H1 (cell line): ENCODE measurements at regions not wholly inside any gene's neighbourhood (a gene's known extent, or its start where the extent isn't known, plus 50 kb on each side); places are given as distances from the start of the nearest gene placed in this dataset.

Experiments used
- CTCF ChIA-PET: fragments of 300-600 bp; sonication (Branson Sonifier 250); formaldehyde crosslinking; loops from one replicate; lab custom pipeline; 2021; ENCODE audit not compliant: partially characterized antibody; lab: Charles Lee
- POLR2A ChIA-PET: fragments of 300-600 bp; sonication (Branson Sonifier 250); formaldehyde crosslinking; loops from one replicate; lab custom pipeline; 2021; ENCODE audit warnings: inconsistent platforms; ENCODE audit not compliant: partially characterized antibody; lab: Charles Lee
- DNase-seq, 2 experiments: peaks; one replicate each; pipeline versions ENCODE4 v3.0.0 to v3.0.0-alpha.2; 2010 to 2022; ENCODE audit warnings: low spot score in 2 of 2, low read depth in 1 of 2, mixed read lengths in 1 of 2
- FAIRE-seq: peaks from 2 replicates; lab custom pipeline; 2011; peaks lifted over from hg19 to GRCh38; lab: Jason Lieb, UNC
- H2AFZ ChIP-seq: 2 replicates; pipeline ENCODE4 v1.8.1; 2012; ENCODE audit warnings: low read length, inconsistent platforms
- H2AK5ac ChIP-seq: 2 replicates; pipeline ENCODE4 v1.6.1; 2013; ENCODE audit warnings: low read depth, low read length
- H2BK120ac ChIP-seq: replicated peaks from 2 replicates; pipeline ENCODE3; 2013; ENCODE audit warnings: low read depth, low read length, inconsistent platforms
- H2BK12ac ChIP-seq: 2 replicates; pipeline ENCODE4 v1.6.1; 2013; ENCODE audit warnings: low read depth, low read length
- H2BK15ac ChIP-seq: 2 replicates; pipeline ENCODE4 v1.6.1; 2013; ENCODE audit warnings: low read length
- H2BK20ac ChIP-seq: 2 replicates; pipeline ENCODE4 v1.6.1; 2013; ENCODE audit warnings: low read length
- H2BK5ac ChIP-seq: 2 replicates; pipeline ENCODE4 v1.6.1; 2013; ENCODE audit warnings: low read depth, low read length
- H3K14ac ChIP-seq: 2 replicates; pipeline ENCODE4 v1.6.1; 2013; ENCODE audit warnings: inconsistent platforms; ENCODE audit not compliant: insufficient read length
- H3K18ac ChIP-seq: 2 replicates; pipeline ENCODE4 v1.6.1; 2013; ENCODE audit warnings: low read length; ENCODE audit errors: extremely low read depth
- H3K23ac ChIP-seq: 2 replicates; pipeline ENCODE4 v1.6.1; 2013; ENCODE audit warnings: inconsistent platforms; ENCODE audit not compliant: insufficient read length
- H3K23me2 ChIP-seq: 2 replicates; pipeline ENCODE4 v1.6.1; 2013; ENCODE audit warnings: low read depth, low read length
- H3K27ac ChIP-seq: 2 replicates; pipeline ENCODE4 v1.6.1; 2011; ENCODE audit warnings: low read depth, low read length, inconsistent platforms
- H3K27me3 ChIP-seq, 4 experiments: replicated peaks in 1 of 4; 1 replicate in 1 of 4; 2 replicates in 3 of 4; pipeline versions ENCODE4 v1.6.1 to v1.8.1; 2011 to 2013; ENCODE audit warnings: low read length in 3 of 4, mild to moderate bottlenecking in 3 of 4, inconsistent platforms in 2 of 4, mixed read lengths in 2 of 4, moderate library complexity in 1 of 4; ENCODE audit not compliant: control insufficient read depth in 3 of 4, insufficient read depth in 3 of 4; ENCODE audit errors: extremely low read depth in 1 of 4
- H3K36me3 ChIP-seq, 4 experiments: 2 replicates each; pipeline versions ENCODE4 v1.6.1 to v1.8.1; 2011 to 2013; ENCODE audit warnings: mild to moderate bottlenecking in 4 of 4, low read length in 3 of 4, moderate library complexity in 2 of 4, control low read depth in 1 of 4, inconsistent platforms in 1 of 4; ENCODE audit not compliant: insufficient read depth in 4 of 4, control insufficient read depth in 2 of 4
- H3K4ac ChIP-seq: replicated peaks from 2 replicates; pipeline ENCODE3; 2013; ENCODE audit warnings: low read length, low read depth, mixed read lengths, inconsistent platforms; ENCODE audit not compliant: insufficient read length
- H3K4me1 ChIP-seq, 4 experiments: replicated peaks in 1 of 4; 1 replicate in 1 of 4; 2 replicates in 3 of 4; pipeline versions ENCODE4 v1.6.1 to v1.8.1; 2011 to 2013; ENCODE audit warnings: low read length in 3 of 4, inconsistent platforms in 2 of 4, mixed read lengths in 1 of 4; ENCODE audit not compliant: insufficient read depth in 4 of 4, control insufficient read depth in 3 of 4
- H3K4me2 ChIP-seq, 2 experiments: 2 replicates each; pipeline versions ENCODE4 v1.6.1 to v1.8.1; 2011 to 2013; ENCODE audit warnings: low read depth in 2 of 2, low read length in 2 of 2, control low read depth in 1 of 2, inconsistent platforms in 1 of 2, mild to moderate bottlenecking in 1 of 2; ENCODE audit not compliant: insufficient read depth in 1 of 2
- H3K4me3 ChIP-seq, 4 experiments: fragments of 200-600, 300-600 bp in 1 of 4; sonication (generic), shearing (Covaris generic), sonication (Bioruptor Twin) in 1 of 4; 2 replicates each; pipeline versions ENCODE4 v1.5.1 to v1.8.1; 2011 to 2016; ENCODE audit warnings: low read length in 4 of 4, low read depth in 3 of 4, control low read depth in 2 of 4, inconsistent platforms in 2 of 4, mild to moderate bottlenecking in 2 of 4, mixed read lengths in 1 of 4, moderate library complexity in 1 of 4; ENCODE audit not compliant: insufficient read depth in 2 of 4; ENCODE audit errors: extremely low read depth in 1 of 4
- H3K56ac ChIP-seq: replicated peaks from 2 replicates; pipeline ENCODE3; 2013; ENCODE audit warnings: low read depth, mild to moderate bottlenecking, mixed read lengths, low read length, inconsistent platforms; ENCODE audit not compliant: insufficient read length
- H3K79me1 ChIP-seq: 2 replicates; pipeline ENCODE4 v1.6.1; 2013; ENCODE audit warnings: low read depth, low read length, control low read depth
- H3K79me2 ChIP-seq, 2 experiments: 2 replicates each; pipeline versions ENCODE4 v1.6.1 to v1.8.1; 2012 to 2013; ENCODE audit warnings: low read length in 2 of 2, mild to moderate bottlenecking in 2 of 2, inconsistent platforms in 1 of 2; ENCODE audit not compliant: insufficient read depth in 2 of 2, control insufficient read depth in 1 of 2
- H3K9ac ChIP-seq, 4 experiments: replicated peaks in 1 of 4; 1 replicate in 1 of 4; 2 replicates in 3 of 4; pipeline versions ENCODE4 v1.6.1 to v1.8.1; 2011 to 2013; ENCODE audit warnings: low read depth in 3 of 4, low read length in 3 of 4, control low read depth in 2 of 4, mild to moderate bottlenecking in 2 of 4, moderate library complexity in 2 of 4, inconsistent platforms in 1 of 4; ENCODE audit errors: extremely low read depth in 1 of 4
- H3K9me3 ChIP-seq, 2 experiments: 2 replicates each; pipeline versions ENCODE4 v1.6.1 to v1.8.1; 2012 to 2013; ENCODE audit warnings: mild to moderate bottlenecking in 2 of 2, moderate library complexity in 2 of 2, control low read depth in 1 of 2, inconsistent platforms in 1 of 2, low read depth in 1 of 2, low read length in 1 of 2, mixed read lengths in 1 of 2; ENCODE audit not compliant: insufficient read depth in 2 of 2
- H4K20me1 ChIP-seq, 2 experiments: replicated peaks in 1 of 2; 2 replicates each; pipeline versions ENCODE3 to v1.8.1; 2011 to 2013; ENCODE audit warnings: inconsistent platforms in 2 of 2, low read length in 2 of 2, mild to moderate bottlenecking in 1 of 2; ENCODE audit not compliant: insufficient read depth in 2 of 2, control insufficient read depth in 1 of 2
- H4K5ac ChIP-seq: 2 replicates; pipeline ENCODE4 v1.6.1; 2013; ENCODE audit warnings: low read length, low read depth, mixed read lengths, inconsistent platforms; ENCODE audit not compliant: insufficient read length
- H4K8ac ChIP-seq: 2 replicates; pipeline ENCODE4 v1.8.0; 2013; ENCODE audit warnings: mild to moderate bottlenecking, moderate library complexity, low read length, inconsistent platforms; ENCODE audit not compliant: insufficient read depth; ENCODE audit errors: extremely low read depth
- H4K91ac ChIP-seq: replicated peaks from 2 replicates; pipeline ENCODE3; 2013; ENCODE audit warnings: low read length, mixed read lengths, inconsistent platforms; ENCODE audit not compliant: insufficient read length
- KDM1A ChIP-seq: fragments of 200-600, 300-600 bp; sonication (generic); IDR thresholded peaks from 2 replicates; pipeline ENCODE4 v1.7.1; 2016; ENCODE audit warnings: mild to moderate bottlenecking, low read length, borderline replicate concordance
- YY1 ChIP-seq: IDR thresholded peaks from 2 replicates; pipeline ENCODE4 v1.6.1; 2011; ENCODE audit warnings: low read depth, mild to moderate bottlenecking, low read length
- WGBS, 2 experiments: shearing (Covaris generic) in 1 of 2; methylation state at CpG; one replicate each; pipeline versions ENCODE4 v1.1.6 to v1.1.7; 2013 to 2015; ENCODE audit warnings: low lambda C conversion rate in 2 of 2, mixed read lengths in 2 of 2, inconsistent platforms in 1 of 2, low coverage in 1 of 2, missing lambda C conversion rate in 1 of 2; ENCODE audit not compliant: insufficient replicate concordance in 2 of 2, insufficient coverage in 1 of 2, insufficient read length in 1 of 2; ENCODE audit errors: extremely low coverage in 1 of 2, missing lambda C conversion rate in 1 of 2; 5-methylcytosine and 5-hydroxymethylcytosine counted together

DNA sequence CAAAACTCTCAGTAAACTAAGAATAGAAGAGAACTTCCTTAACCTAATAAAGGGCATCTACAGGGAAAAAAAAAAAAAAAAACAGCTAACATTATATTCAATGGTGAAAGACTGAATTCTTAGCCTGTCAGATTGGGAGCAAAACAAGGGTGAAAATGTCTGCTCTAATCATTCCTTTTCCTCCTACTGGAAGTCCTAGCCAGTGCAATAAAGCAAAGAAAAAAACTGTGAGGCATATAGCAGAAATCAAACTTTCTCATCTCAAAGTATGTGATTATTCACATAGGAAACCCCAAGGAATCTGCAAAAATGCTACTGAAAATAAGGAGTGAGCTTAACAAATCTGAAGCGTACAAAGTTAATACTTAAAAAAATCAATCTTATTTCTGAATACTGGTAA is 170.7 kb downstream of the NUAK1 start:
- no peak overlapping the region for H4K5ac ChIP-seq
- no peak overlapping the region for H3K4ac ChIP-seq
- ChIA-PET CTCF (no interaction called here), POLR2A (no interaction called here)
- TF ChIP-seq KDM1A (no peak), YY1 (no peak)
- no peak overlapping the region for H4K8ac ChIP-seq
- no peaks in the 10 kb centered on the region for H3K4me1 ChIP-seq
- no peak overlapping the region for H3K18ac ChIP-seq
- H3K9me3 ChIP-seq, result no peaks in the 10 kb centered on the region
- H2BK20ac ChIP-seq, result no peak overlapping the region
- H2AK5ac ChIP-seq, result no peak overlapping the region
- no peak overlapping the region for H3K23ac ChIP-seq
- H3K4me3 ChIP-seq, result no peak overlapping the region
- H3K23me2 ChIP-seq, result no peaks in the 10 kb centered on the region
- no peaks in the 10 kb centered on the region for H3K27me3 ChIP-seq
- H3K9ac ChIP-seq, result no peak overlapping the region
- no peak overlapping the region for H2BK5ac ChIP-seq
- no peak overlapping the region for H3K4me2 ChIP-seq
- H4K20me1 ChIP-seq, result no peaks in the 10 kb centered on the region
- DNase-seq (no peak), FAIRE-seq (no peak)
- no peak overlapping the region for H2BK15ac ChIP-seq
- no peak overlapping the region for H3K14ac ChIP-seq
- no peak overlapping the region for H3K56ac ChIP-seq
- H4K91ac ChIP-seq, result no peak overlapping the region
- H2BK12ac ChIP-seq, result no peak overlapping the region
- H2AFZ ChIP-seq, result no peak overlapping the region
- no peaks in the 10 kb centered on the region for H3K79me1 ChIP-seq
- no peak overlapping the region for H3K27ac ChIP-seq
- 88% methylated on average over 1 of the region's 1 CpG; no CpG with 5 or more reads in 1 of the 2 experiments for WGBS, 2 experiments
- no peaks in the 10 kb centered on the region for H3K36me3 ChIP-seq
- no peak overlapping the region for H2BK120ac ChIP-seq
- H3K79me2 ChIP-seq, result no peaks in the 10 kb centered on the region
